ENCODE measurements at regions not wholly inside any gene's neighbourhood (a gene's known extent, or its start where the extent isn't known, plus 50 kb on each side); places are given as distances from the start of the nearest gene placed in this dataset.

- TF ChIP-seq TCF12 (IDR thresholded peaks at IDR 0.05; ENCODE audit: low read depth) (peak; percentile 43; the same call in 1 of the 2 replicates), EP300 (IDR thresholded peaks at IDR 0.05; ENCODE audit: borderline replicate concordance) (peak; percentile 76; the same call in 1 of the 2 replicates), RAD21 (IDR thresholded peaks at IDR 0.05; ENCODE audit: low read depth) (no peak), TAF1 (IDR thresholded peaks at IDR 0.05; ENCODE audit: low read depth) (no peak), EGR1 (IDR thresholded peaks at IDR 0.05) (no peak), MAX (IDR thresholded peaks at IDR 0.05) (no peak), REST (IDR thresholded peaks at IDR 0.05; ENCODE audit: low read depth) (no peak), YY1 (IDR thresholded peaks at IDR 0.05; ENCODE audit: low read depth) (no peak), ZBTB7A (IDR thresholded peaks at IDR 0.05; ENCODE audit: low read depth) (no peak)
Measured at GRCh38 chr7:21113609-21114415, 314.1 kb upstream of the SP4 start.
